ENCODE measurements at regions not wholly inside any gene's neighbourhood (a gene's known extent, or its start where the extent isn't known, plus 50 kb on each side); places are given as distances from the start of the nearest gene placed in this dataset.
"Not testable (repeated sequence)": the region's sequence is repeated elsewhere in the genome, so short reads cannot be mapped to it uniquely, and the experiment has no call there.

DNA sequence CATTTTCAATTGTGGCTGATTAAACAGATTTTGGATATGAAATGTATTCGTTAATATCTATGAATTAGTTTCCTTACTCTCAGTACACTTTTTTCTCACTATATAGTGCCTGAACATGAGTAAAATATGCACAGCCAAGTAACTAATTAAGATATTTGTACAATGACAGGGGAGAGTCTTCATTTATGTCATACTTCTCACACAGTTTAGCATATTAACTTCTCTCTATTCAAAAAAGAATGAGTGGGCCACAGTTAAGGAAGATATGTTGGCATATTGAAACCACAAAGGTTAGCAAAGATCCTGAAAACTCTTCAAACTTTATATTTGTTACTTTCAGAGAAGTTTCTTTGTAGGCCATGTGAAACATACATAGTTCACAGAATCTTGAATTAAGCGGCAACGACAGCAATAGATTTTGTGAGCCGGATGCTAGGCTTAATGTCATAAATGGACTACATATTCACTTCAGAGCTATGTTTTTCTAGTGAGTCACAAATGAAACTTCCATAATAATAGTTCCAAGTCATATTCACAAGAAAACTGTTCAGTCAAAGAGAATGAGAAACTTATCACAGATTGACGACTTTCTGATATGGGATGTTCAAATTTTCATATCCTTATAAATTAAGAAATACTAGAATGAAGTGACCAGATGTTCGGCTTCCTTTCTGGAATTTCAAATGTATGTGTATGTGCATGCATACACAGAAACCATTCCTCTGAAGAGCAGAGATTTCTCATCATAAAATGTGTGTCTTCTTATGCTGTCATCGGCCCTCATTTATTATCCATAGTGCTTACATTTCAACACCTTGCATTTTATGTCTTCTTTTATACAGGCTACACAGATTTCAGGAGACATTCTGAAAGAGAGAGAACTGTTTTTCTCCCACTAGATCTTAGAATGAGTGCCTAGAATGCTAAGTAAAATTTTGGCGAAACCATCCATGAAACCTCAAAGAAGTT is 584.0 kb downstream of the SATB2 start:
- Histone ChIP-seq H3K4me1 (no peaks in the 10 kb centered on the region), H3K9me3 (no peaks in the 10 kb centered on the region), H3K36me3 (no peaks in the 10 kb centered on the region), H3K27me3 (no peaks in the 10 kb centered on the region), H3K27ac (no peak overlapping the region), H3K4me3 (replicated peaks in 1 of 3) (no peak overlapping the region)
- intact Hi-C loops (cut with DNase I): no loop called here
- 93 to 94% methylated on average over 8 of the region's 8 CpGs for WGBS, 2 donors
- no peak for TF ChIP-seq POLR2A (IDR thresholded peaks at IDR 0.05)
- TF ChIP-seq, protein P1, sequence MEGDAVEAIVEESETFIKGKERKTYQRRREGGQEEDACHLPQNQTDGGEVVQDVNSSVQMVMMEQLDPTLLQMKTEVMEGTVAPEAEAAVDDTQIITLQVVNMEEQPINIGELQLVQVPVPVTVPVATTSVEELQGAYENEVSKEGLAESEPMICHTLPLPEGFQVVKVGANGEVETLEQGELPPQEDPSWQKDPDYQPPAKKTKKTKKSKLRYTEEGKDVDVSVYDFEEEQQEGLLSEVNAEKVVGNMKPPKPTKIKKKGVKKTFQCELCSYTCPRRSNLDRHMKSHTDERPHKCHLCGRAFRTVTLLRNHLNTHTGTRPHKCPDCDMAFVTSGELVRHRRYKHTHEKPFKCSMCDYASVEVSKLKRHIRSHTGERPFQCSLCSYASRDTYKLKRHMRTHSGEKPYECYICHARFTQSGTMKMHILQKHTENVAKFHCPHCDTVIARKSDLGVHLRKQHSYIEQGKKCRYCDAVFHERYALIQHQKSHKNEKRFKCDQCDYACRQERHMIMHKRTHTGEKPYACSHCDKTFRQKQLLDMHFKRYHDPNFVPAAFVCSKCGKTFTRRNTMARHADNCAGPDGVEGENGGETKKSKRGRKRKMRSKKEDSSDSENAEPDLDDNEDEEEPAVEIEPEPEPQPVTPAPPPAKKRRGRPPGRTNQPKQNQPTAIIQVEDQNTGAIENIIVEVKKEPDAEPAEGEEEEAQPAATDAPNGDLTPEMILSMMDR (IDR thresholded peaks at IDR 0.05): no peak
- no peak for DNase-seq

DNA sequence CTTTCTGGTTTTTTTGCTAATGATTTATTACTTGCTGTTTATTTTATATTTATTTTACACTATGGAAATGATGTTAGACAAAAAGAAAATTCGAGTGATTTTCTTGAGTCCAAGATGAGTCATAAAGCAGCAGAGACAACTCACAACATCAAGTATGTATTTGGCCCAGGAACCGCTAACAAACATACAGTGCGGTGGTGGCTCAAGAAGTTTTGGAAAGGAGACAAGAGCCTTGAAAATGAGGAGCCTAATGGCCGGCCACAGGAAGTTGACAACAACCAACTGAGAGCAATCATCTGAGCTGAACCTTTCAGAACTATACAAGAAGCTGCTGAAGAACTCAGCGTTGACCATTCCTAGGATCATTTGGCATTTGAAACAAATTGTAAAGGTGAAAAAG is 594.1 kb downstream of the SATB2 start:
- Histone ChIP-seq H3K4me1 (no peaks in the 10 kb centered on the region), H3K27me3 (no peaks in the 10 kb centered on the region), H3K4me3 (replicated peaks in 1 of 3) (no peak overlapping the region), H3K27ac (no peak overlapping the region), H3K36me3 (no peaks in the 10 kb centered on the region), H3K9me3 (no peaks in the 10 kb centered on the region)
- intact Hi-C loops (cut with DNase I): no loop called here
- 76 to 78% methylated on average over 5 of the region's 5 CpGs for WGBS, 2 donors
- TF ChIP-seq, protein P1 (IDR thresholded peaks at IDR 0.05): no peak
- no peak for TF ChIP-seq POLR2A (IDR thresholded peaks at IDR 0.05)
- DNase-seq: no peak

GRCh38 chr2:198861080-198861479 is 596.7 kb downstream of the SATB2 start:
- Histone ChIP-seq H3K27ac (no peak overlapping the region), H3K4me3 (replicated peaks in 1 of 3) (no peak overlapping the region), H3K36me3 (no peaks in the 10 kb centered on the region), H3K27me3 (no peaks in the 10 kb centered on the region), H3K9me3 (no peaks in the 10 kb centered on the region), H3K4me1 (no peaks in the 10 kb centered on the region)
- TF ChIP-seq, protein P1 (IDR thresholded peaks at IDR 0.05): no peak
- TF ChIP-seq POLR2A (IDR thresholded peaks at IDR 0.05): no peak
- WGBS, 2 donors: 97% methylated on average over 2 of the region's 2 CpGs
- intact Hi-C loops (cut with DNase I): no loop called here
- DNase-seq: no peak

DNA sequence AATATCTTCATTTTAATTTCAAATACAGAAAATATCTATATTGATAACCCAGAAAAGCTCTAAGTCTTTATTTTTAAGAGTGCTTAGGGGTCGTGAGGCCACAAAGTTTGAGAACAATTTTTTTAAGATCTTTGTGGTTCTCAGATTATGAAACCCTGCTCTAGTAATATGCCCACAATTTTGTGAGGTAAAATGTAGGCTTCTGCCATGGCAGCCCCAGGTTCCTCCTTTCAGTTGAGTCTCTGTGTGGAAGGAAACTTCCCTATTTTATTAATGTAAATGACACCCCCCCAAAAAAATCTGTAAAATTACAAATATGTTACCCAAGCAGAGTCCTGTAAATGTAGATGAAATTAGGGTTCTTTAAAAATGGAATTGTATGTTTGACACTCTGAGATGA is 600.5 kb downstream of the SATB2 start:
- DNase-seq: no peak
- no peaks in the 10 kb centered on the region for H3K27me3 ChIP-seq
- H3K9me3 ChIP-seq: no peaks in the 10 kb centered on the region
- intact Hi-C loops (cut with DNase I): no loop called here
- H3K4me1 ChIP-seq: no peaks in the 10 kb centered on the region
- H3K4me3 ChIP-seq (replicated peaks in 1 of 3): no peak overlapping the region
- H3K36me3 ChIP-seq: no peaks in the 10 kb centered on the region
- TF ChIP-seq, protein P1 (IDR thresholded peaks at IDR 0.05): no peak
- TF ChIP-seq POLR2A (IDR thresholded peaks at IDR 0.05): no peak
- 65 to 76% methylated on average over 1 of the region's 1 CpG for WGBS, 2 donors
- no peak overlapping the region for H3K27ac ChIP-seq

- H3K27me3 ChIP-seq; intact Hi-C loops (cut with DNase I): not testable (repeated sequence)
- 88 to 91% methylated on average over 6 of the region's 6 CpGs for WGBS, 2 donors
These were observed 602.0 kb downstream of the SATB2 start for GRCh38 chr2:198855746-198856145.

More at GRCh38 chr2:198855746-198856145, 602.0 kb downstream of the SATB2 start:
- not testable (repeated sequence) for H3K36me3 ChIP-seq; H3K4me3 ChIP-seq (replicated peaks in 1 of 3); H3K9me3 ChIP-seq; H3K27ac ChIP-seq; H3K4me1 ChIP-seq; DNase-seq

Data from thyroid gland (tissue), 4 donors.